H1 (cell line): ENCODE measurements at regions not wholly inside any gene's neighbourhood (a gene's known extent, or its start where the extent isn't known, plus 50 kb on each side); places are given as distances from the start of the nearest gene placed in this dataset.
A peak's percentile ranks its signal among the peaks of the same experiment; 100 is the strongest.

Source experiments
- CTCF ChIA-PET: fragments of 300-600 bp; sonication (Branson Sonifier 250); formaldehyde crosslinking; loops from one replicate; lab custom pipeline; 2021; ENCODE audit not compliant: partially characterized antibody; lab: Charles Lee
- POLR2A ChIA-PET: fragments of 300-600 bp; sonication (Branson Sonifier 250); formaldehyde crosslinking; loops from one replicate; lab custom pipeline; 2021; ENCODE audit warnings: inconsistent platforms; ENCODE audit not compliant: partially characterized antibody; lab: Charles Lee
- DNase-seq, 2 experiments: peaks; one replicate each; pipeline versions ENCODE4 v3.0.0 to v3.0.0-alpha.2; 2010 to 2022; ENCODE audit warnings: low spot score in 2 of 2, low read depth in 1 of 2, mixed read lengths in 1 of 2
- FAIRE-seq: peaks from 2 replicates; lab custom pipeline; 2011; peaks lifted over from hg19 to GRCh38; lab: Jason Lieb, UNC
- H2AFZ ChIP-seq: 2 replicates; pipeline ENCODE4 v1.8.1; 2012; ENCODE audit warnings: low read length, inconsistent platforms
- H2AK5ac ChIP-seq: 2 replicates; pipeline ENCODE4 v1.6.1; 2013; ENCODE audit warnings: low read depth, low read length
- H2BK120ac ChIP-seq: replicated peaks from 2 replicates; pipeline ENCODE3; 2013; ENCODE audit warnings: low read depth, low read length, inconsistent platforms
- H2BK12ac ChIP-seq: 2 replicates; pipeline ENCODE4 v1.6.1; 2013; ENCODE audit warnings: low read depth, low read length
- H2BK15ac ChIP-seq: 2 replicates; pipeline ENCODE4 v1.6.1; 2013; ENCODE audit warnings: low read length
- H2BK20ac ChIP-seq: 2 replicates; pipeline ENCODE4 v1.6.1; 2013; ENCODE audit warnings: low read length
- H2BK5ac ChIP-seq: 2 replicates; pipeline ENCODE4 v1.6.1; 2013; ENCODE audit warnings: low read depth, low read length
- H3K14ac ChIP-seq: 2 replicates; pipeline ENCODE4 v1.6.1; 2013; ENCODE audit warnings: inconsistent platforms; ENCODE audit not compliant: insufficient read length
- H3K18ac ChIP-seq: 2 replicates; pipeline ENCODE4 v1.6.1; 2013; ENCODE audit warnings: low read length; ENCODE audit errors: extremely low read depth
- H3K23ac ChIP-seq: 2 replicates; pipeline ENCODE4 v1.6.1; 2013; ENCODE audit warnings: inconsistent platforms; ENCODE audit not compliant: insufficient read length
- H3K23me2 ChIP-seq: 2 replicates; pipeline ENCODE4 v1.6.1; 2013; ENCODE audit warnings: low read depth, low read length
- H3K27ac ChIP-seq: 2 replicates; pipeline ENCODE4 v1.6.1; 2011; ENCODE audit warnings: low read depth, low read length, inconsistent platforms
- H3K27me3 ChIP-seq, 4 experiments: replicated peaks in 1 of 4; 1 replicate in 1 of 4; 2 replicates in 3 of 4; pipeline versions ENCODE4 v1.6.1 to v1.8.1; 2011 to 2013; ENCODE audit warnings: low read length in 3 of 4, mild to moderate bottlenecking in 3 of 4, inconsistent platforms in 2 of 4, mixed read lengths in 2 of 4, moderate library complexity in 1 of 4; ENCODE audit not compliant: control insufficient read depth in 3 of 4, insufficient read depth in 3 of 4; ENCODE audit errors: extremely low read depth in 1 of 4
- H3K36me3 ChIP-seq, 4 experiments: 2 replicates each; pipeline versions ENCODE4 v1.6.1 to v1.8.1; 2011 to 2013; ENCODE audit warnings: mild to moderate bottlenecking in 4 of 4, low read length in 3 of 4, moderate library complexity in 2 of 4, control low read depth in 1 of 4, inconsistent platforms in 1 of 4; ENCODE audit not compliant: insufficient read depth in 4 of 4, control insufficient read depth in 2 of 4
- H3K4ac ChIP-seq: replicated peaks from 2 replicates; pipeline ENCODE3; 2013; ENCODE audit warnings: low read length, low read depth, mixed read lengths, inconsistent platforms; ENCODE audit not compliant: insufficient read length
- H3K4me1 ChIP-seq, 4 experiments: replicated peaks in 1 of 4; 1 replicate in 1 of 4; 2 replicates in 3 of 4; pipeline versions ENCODE4 v1.6.1 to v1.8.1; 2011 to 2013; ENCODE audit warnings: low read length in 3 of 4, inconsistent platforms in 2 of 4, mixed read lengths in 1 of 4; ENCODE audit not compliant: insufficient read depth in 4 of 4, control insufficient read depth in 3 of 4
- H3K4me2 ChIP-seq, 2 experiments: 2 replicates each; pipeline versions ENCODE4 v1.6.1 to v1.8.1; 2011 to 2013; ENCODE audit warnings: low read depth in 2 of 2, low read length in 2 of 2, control low read depth in 1 of 2, inconsistent platforms in 1 of 2, mild to moderate bottlenecking in 1 of 2; ENCODE audit not compliant: insufficient read depth in 1 of 2
- H3K4me3 ChIP-seq, 4 experiments: fragments of 200-600, 300-600 bp in 1 of 4; sonication (generic), shearing (Covaris generic), sonication (Bioruptor Twin) in 1 of 4; 2 replicates each; pipeline versions ENCODE4 v1.5.1 to v1.8.1; 2011 to 2016; ENCODE audit warnings: low read length in 4 of 4, low read depth in 3 of 4, control low read depth in 2 of 4, inconsistent platforms in 2 of 4, mild to moderate bottlenecking in 2 of 4, mixed read lengths in 1 of 4, moderate library complexity in 1 of 4; ENCODE audit not compliant: insufficient read depth in 2 of 4; ENCODE audit errors: extremely low read depth in 1 of 4
- H3K56ac ChIP-seq: replicated peaks from 2 replicates; pipeline ENCODE3; 2013; ENCODE audit warnings: low read depth, mild to moderate bottlenecking, mixed read lengths, low read length, inconsistent platforms; ENCODE audit not compliant: insufficient read length
- H3K79me1 ChIP-seq: 2 replicates; pipeline ENCODE4 v1.6.1; 2013; ENCODE audit warnings: low read depth, low read length, control low read depth
- H3K79me2 ChIP-seq, 2 experiments: 2 replicates each; pipeline versions ENCODE4 v1.6.1 to v1.8.1; 2012 to 2013; ENCODE audit warnings: low read length in 2 of 2, mild to moderate bottlenecking in 2 of 2, inconsistent platforms in 1 of 2; ENCODE audit not compliant: insufficient read depth in 2 of 2, control insufficient read depth in 1 of 2
- H3K9ac ChIP-seq, 4 experiments: replicated peaks in 1 of 4; 1 replicate in 1 of 4; 2 replicates in 3 of 4; pipeline versions ENCODE4 v1.6.1 to v1.8.1; 2011 to 2013; ENCODE audit warnings: low read depth in 3 of 4, low read length in 3 of 4, control low read depth in 2 of 4, mild to moderate bottlenecking in 2 of 4, moderate library complexity in 2 of 4, inconsistent platforms in 1 of 4; ENCODE audit errors: extremely low read depth in 1 of 4
- H3K9me3 ChIP-seq, 2 experiments: 2 replicates each; pipeline versions ENCODE4 v1.6.1 to v1.8.1; 2012 to 2013; ENCODE audit warnings: mild to moderate bottlenecking in 2 of 2, moderate library complexity in 2 of 2, control low read depth in 1 of 2, inconsistent platforms in 1 of 2, low read depth in 1 of 2, low read length in 1 of 2, mixed read lengths in 1 of 2; ENCODE audit not compliant: insufficient read depth in 2 of 2
- H4K20me1 ChIP-seq, 2 experiments: replicated peaks in 1 of 2; 2 replicates each; pipeline versions ENCODE3 to v1.8.1; 2011 to 2013; ENCODE audit warnings: inconsistent platforms in 2 of 2, low read length in 2 of 2, mild to moderate bottlenecking in 1 of 2; ENCODE audit not compliant: insufficient read depth in 2 of 2, control insufficient read depth in 1 of 2
- H4K5ac ChIP-seq: 2 replicates; pipeline ENCODE4 v1.6.1; 2013; ENCODE audit warnings: low read length, low read depth, mixed read lengths, inconsistent platforms; ENCODE audit not compliant: insufficient read length
- H4K8ac ChIP-seq: 2 replicates; pipeline ENCODE4 v1.8.0; 2013; ENCODE audit warnings: mild to moderate bottlenecking, moderate library complexity, low read length, inconsistent platforms; ENCODE audit not compliant: insufficient read depth; ENCODE audit errors: extremely low read depth
- H4K91ac ChIP-seq: replicated peaks from 2 replicates; pipeline ENCODE3; 2013; ENCODE audit warnings: low read length, mixed read lengths, inconsistent platforms; ENCODE audit not compliant: insufficient read length
- CREB1 ChIP-seq: IDR thresholded peaks from 2 replicates; pipeline ENCODE4 v1.6.1; 2012; ENCODE audit warnings: inconsistent platforms
- EP300 ChIP-seq, 2 experiments: IDR thresholded peaks; 1 replicate in 1 of 2; 2 replicates in 1 of 2; pipeline ENCODE4 v1.6.1; 2011 to 2012; ENCODE audit warnings: low read depth in 2 of 2, low read length in 2 of 2, mild to moderate bottlenecking in 2 of 2, borderline replicate concordance in 1 of 2, inconsistent platforms in 1 of 2, moderate library complexity in 1 of 2
- FOSL1 ChIP-seq: IDR thresholded peaks from 2 replicates; pipeline ENCODE4 v1.6.1; 2011; ENCODE audit warnings: mild to moderate bottlenecking, low read depth, low read length, moderate library complexity; ENCODE audit not compliant: insufficient read depth
- HDAC2 ChIP-seq, 2 experiments: fragments of 300-600 bp in 1 of 2; sonication (generic) in 1 of 2; IDR thresholded peaks; 2 replicates each; pipeline ENCODE4 v1.6.1; 2011 to 2012; ENCODE audit warnings: low read depth in 2 of 2, low read length in 2 of 2, mild to moderate bottlenecking in 2 of 2, moderate library complexity in 2 of 2, borderline replicate concordance in 1 of 2, inconsistent platforms in 1 of 2
- HDAC6 ChIP-seq: IDR thresholded peaks from one replicate; pipeline ENCODE4 v1.7.1; 2012; ENCODE audit warnings: low read depth, mild to moderate bottlenecking, inconsistent platforms, low read length, moderate library complexity
- RAD21 ChIP-seq, 2 experiments: IDR thresholded peaks in 1 of 2; conservative IDR thresholded peaks in 1 of 2; 2 replicates each; pipeline ENCODE4 v1.6.1; 2011; ENCODE audit warnings: low read depth in 2 of 2, low read length in 2 of 2, improper control_type of control experiment in 1 of 2, inconsistent platforms in 1 of 2, mild to moderate bottlenecking in 1 of 2, moderate library complexity in 1 of 2
- RBBP5 ChIP-seq: IDR thresholded peaks from 2 replicates; pipeline ENCODE4 v1.7.1; 2012; ENCODE audit warnings: low read depth, mild to moderate bottlenecking, inconsistent platforms, low read length, moderate library complexity, borderline replicate concordance
- RNF2 ChIP-seq: fragments of 200-900, 300-1000 bp; sonication (generic); IDR thresholded peaks from 2 replicates; pipeline ENCODE4 v1.7.1; 2016; ENCODE audit warnings: borderline replicate concordance, low read depth, mild to moderate bottlenecking, antibody characterized with exemption, low read length; ENCODE audit not compliant: poor library complexity, severe bottlenecking; ENCODE audit errors: missing control alignments
- RXRA ChIP-seq: IDR thresholded peaks from 2 replicates; pipeline ENCODE4 v1.6.1; 2011; ENCODE audit warnings: low read depth, mild to moderate bottlenecking, low read length, moderate library complexity; ENCODE audit not compliant: insufficient read depth
- SAP30 ChIP-seq: fragments of 300-600 bp; sonication (generic); IDR thresholded peaks from 2 replicates; pipeline ENCODE4 v1.7.1; 2012; ENCODE audit warnings: low read length, moderate library complexity, mild to moderate bottlenecking, inconsistent platforms; ENCODE audit not compliant: insufficient read depth, insufficient replicate concordance
- SP4 ChIP-seq: IDR thresholded peaks from 2 replicates; pipeline ENCODE4 v1.6.1; 2012; ENCODE audit warnings: low read length, inconsistent platforms
- TCF12 ChIP-seq: IDR thresholded peaks from 2 replicates; pipeline ENCODE4 v1.6.1; 2011; ENCODE audit warnings: low read depth, mild to moderate bottlenecking, low read length
- WGBS, 2 experiments: shearing (Covaris generic) in 1 of 2; methylation state at CpG; one replicate each; pipeline versions ENCODE4 v1.1.6 to v1.1.7; 2013 to 2015; ENCODE audit warnings: low lambda C conversion rate in 2 of 2, mixed read lengths in 2 of 2, inconsistent platforms in 1 of 2, low coverage in 1 of 2, missing lambda C conversion rate in 1 of 2; ENCODE audit not compliant: insufficient replicate concordance in 2 of 2, insufficient coverage in 1 of 2, insufficient read length in 1 of 2; ENCODE audit errors: extremely low coverage in 1 of 2, missing lambda C conversion rate in 1 of 2; 5-methylcytosine and 5-hydroxymethylcytosine counted together
- TF ChIP-seq, protein P1 (sequence below): IDR thresholded peaks from 2 replicates; pipeline ENCODE4 v1.6.1; 2011; ENCODE audit warnings: low read depth, mild to moderate bottlenecking, low read length; ENCODE audit not compliant: insufficient read depth

DNA sequence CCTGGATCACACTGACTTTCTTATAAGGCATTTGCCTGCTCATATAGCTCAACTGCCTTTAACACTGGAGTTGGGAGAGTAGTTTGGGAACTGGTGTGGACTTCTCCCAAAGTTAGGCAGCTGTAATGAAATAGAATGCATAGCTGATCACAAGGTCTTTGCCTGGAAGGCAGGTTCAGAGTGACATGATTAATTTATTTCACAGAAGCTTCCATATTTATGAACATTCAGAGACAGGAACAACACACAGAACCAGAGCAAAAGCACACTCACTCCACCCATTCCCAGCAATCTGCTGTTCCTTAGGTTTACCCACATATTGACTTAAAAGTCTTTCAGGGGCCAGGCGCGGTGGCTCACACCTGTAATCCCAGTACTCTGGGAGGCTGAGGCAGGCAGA is 234.2 kb downstream of the REEP3 start:
- WGBS, 2 experiments = 97% methylated on average over 2 of the region's 2 CpGs; no CpG with 5 or more reads in 1 of the 2 experiments
- Histone ChIP-seq H3K56ac (no peak overlapping the region), H2BK12ac (no peak overlapping the region), H3K4ac (no peak overlapping the region), H2AK5ac (no peak overlapping the region), H3K23ac (no peak overlapping the region), H3K36me3 (no peaks in the 10 kb centered on the region), H3K4me3 (no peak overlapping the region), H3K23me2 (no peaks in the 10 kb centered on the region), H3K9ac (no peak overlapping the region), H2BK15ac (no peak overlapping the region), H3K27me3 (no peaks in the 10 kb centered on the region), H4K8ac (no peak overlapping the region), H2BK5ac (no peak overlapping the region), H3K14ac (no peak overlapping the region), H2AFZ (peak overlapping the region; percentile 13; the same call in 1 of the 2 replicates), H4K91ac (no peak overlapping the region), H3K79me2 (no peaks in the 10 kb centered on the region), H3K79me1 (no peaks in the 10 kb centered on the region), H2BK120ac (no peak overlapping the region), H4K20me1 (no peaks in the 10 kb centered on the region), H3K9me3 (no peaks in the 10 kb centered on the region), H3K27ac (no peak overlapping the region), H3K4me2 (no peak overlapping the region), H3K18ac (no peak overlapping the region), H4K5ac (no peak overlapping the region), H2BK20ac (no peak overlapping the region), H3K4me1 (no peaks in the 10 kb centered on the region)
- FAIRE-seq (no peak), DNase-seq (no peak)
- ChIA-PET CTCF (interaction anchor here (1.0 to 1.5 kb wide), 3 partner anchors 13 to 64 kb away, joined by 3 to 4 read pairs (median 3); no protein-coding TSS in a partner anchor), POLR2A (no interaction called here)
- TF ChIP-seq TCF12 = no peak
- TF ChIP-seq RBBP5 = no peak
- TF ChIP-seq FOSL1 = no peak
- TF ChIP-seq, protein P1, sequence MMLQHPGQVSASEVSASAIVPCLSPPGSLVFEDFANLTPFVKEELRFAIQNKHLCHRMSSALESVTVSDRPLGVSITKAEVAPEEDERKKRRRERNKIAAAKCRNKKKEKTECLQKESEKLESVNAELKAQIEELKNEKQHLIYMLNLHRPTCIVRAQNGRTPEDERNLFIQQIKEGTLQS = no peak
- TF ChIP-seq HDAC2 (IDR thresholded peaks at IDR 0.05; ENCODE audit: borderline replicate concordance in 1 of 2, low read depth in 2 of 2, low read length in 2 of 2) = no peak
- no peak for TF ChIP-seq RNF2
- TF ChIP-seq SP4 = no peak
- TF ChIP-seq EP300 (IDR thresholded peaks at IDR 0.05; ENCODE audit: borderline replicate concordance in 1 of 2, low read depth in 2 of 2, low read length in 2 of 2) = no peak
- TF ChIP-seq CREB1 = no peak
- TF ChIP-seq RXRA = no peak
- no peak for TF ChIP-seq RAD21 (IDR thresholded peaks at IDR 0.05 in 1 of 2, conservative IDR thresholded peaks at IDR 0.05 in 1 of 2; ENCODE audit: low read depth in 2 of 2, low read length in 2 of 2)
- no peak for TF ChIP-seq HDAC6
- TF ChIP-seq SAP30 = no peak
